Adrenal gland (tissue), 5 donors: ENCODE measurements at regions not wholly inside any gene's neighbourhood (a gene's known extent, or its start where the extent isn't known, plus 50 kb on each side); places are given as distances from the start of the nearest gene placed in this dataset.

Experiments used
- POLR2A ChIP-seq, 2 donors: fragments of 450-650 bp; IDR thresholded peaks; one replicate each; pipeline ENCODE4 v1.6.1; 2017; ENCODE audit warnings: antibody characterized with exemption in 2 of 2, mild to moderate bottlenecking in 2 of 2, moderate library complexity in 1 of 2
- TF ChIP-seq, protein P1 (sequence below), 6 experiments: fragments of 450-650 bp in 4 of 6; fragments of 200-600 bp in 2 of 6; sonication (generic) in 1 of 6; IDR thresholded peaks; 1 replicate in 5 of 6; 2 replicates in 1 of 6; pipeline versions ENCODE4 v1.5.1 to v1.8.0; 2016 to 2021; ENCODE audit warnings: antibody characterized with exemption in 6 of 6, mild to moderate bottlenecking in 2 of 6, moderate library complexity in 1 of 6
- donor health status: DM: no; HTN: no; CAD: no.

DNA sequence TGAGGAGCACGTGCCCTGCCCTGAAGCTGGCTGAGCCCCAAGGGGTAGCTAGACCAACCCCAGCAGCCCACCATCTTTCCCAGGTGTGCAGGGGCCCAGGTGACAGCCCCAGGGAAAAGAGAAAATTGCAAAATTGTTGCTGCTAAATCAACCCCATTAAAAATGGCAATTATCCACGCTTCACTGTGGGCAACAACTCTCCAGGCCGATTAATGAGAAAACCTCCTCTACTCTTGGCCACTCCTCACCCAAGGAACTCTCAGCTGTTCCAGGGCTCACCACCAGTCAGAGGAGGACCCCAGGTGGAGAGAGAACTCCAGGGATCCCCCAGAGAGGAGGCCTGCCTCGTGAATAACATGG, 516.1 kb upstream of the MGMT start:
- TF ChIP-seq, protein P1, sequence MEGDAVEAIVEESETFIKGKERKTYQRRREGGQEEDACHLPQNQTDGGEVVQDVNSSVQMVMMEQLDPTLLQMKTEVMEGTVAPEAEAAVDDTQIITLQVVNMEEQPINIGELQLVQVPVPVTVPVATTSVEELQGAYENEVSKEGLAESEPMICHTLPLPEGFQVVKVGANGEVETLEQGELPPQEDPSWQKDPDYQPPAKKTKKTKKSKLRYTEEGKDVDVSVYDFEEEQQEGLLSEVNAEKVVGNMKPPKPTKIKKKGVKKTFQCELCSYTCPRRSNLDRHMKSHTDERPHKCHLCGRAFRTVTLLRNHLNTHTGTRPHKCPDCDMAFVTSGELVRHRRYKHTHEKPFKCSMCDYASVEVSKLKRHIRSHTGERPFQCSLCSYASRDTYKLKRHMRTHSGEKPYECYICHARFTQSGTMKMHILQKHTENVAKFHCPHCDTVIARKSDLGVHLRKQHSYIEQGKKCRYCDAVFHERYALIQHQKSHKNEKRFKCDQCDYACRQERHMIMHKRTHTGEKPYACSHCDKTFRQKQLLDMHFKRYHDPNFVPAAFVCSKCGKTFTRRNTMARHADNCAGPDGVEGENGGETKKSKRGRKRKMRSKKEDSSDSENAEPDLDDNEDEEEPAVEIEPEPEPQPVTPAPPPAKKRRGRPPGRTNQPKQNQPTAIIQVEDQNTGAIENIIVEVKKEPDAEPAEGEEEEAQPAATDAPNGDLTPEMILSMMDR (IDR thresholded peaks at IDR 0.05) = no peak
- TF ChIP-seq POLR2A (IDR thresholded peaks at IDR 0.05) = no peak
